Inflammatory macrophage treated with lipopolysaccharide for 4 hours (primary cell): ENCODE measurements at regions not wholly inside any gene's neighbourhood (a gene's known extent, or its start where the extent isn't known, plus 50 kb on each side); places are given as distances from the start of the nearest gene placed in this dataset.

Experiments
- DNase-seq: peaks from one replicate; pipeline ENCODE4 v3.0.0-alpha.2; 2020

GRCh38 chr9:88224938-88225337, 86.7 kb upstream of the SPATA31C2 start:
- no peak for DNase-seq

GRCh38 chr9:88221105-88221504, 82.8 kb upstream of the SPATA31C2 start:
- DNase-seq: peak; percentile 4

GRCh38 chr9:88220652-88221051, 82.4 kb upstream of the SPATA31C2 start:
- no peak for DNase-seq

- DNase-seq: no peak
Measured at GRCh38 chr9:88219601-88220000, 81.3 kb upstream of the SPATA31C2 start.

- DNase-seq: no peak
Measured at GRCh38 chr9:88218726-88219125, 80.5 kb upstream of the SPATA31C2 start.

- DNase-seq: no peak
Measured at GRCh38 chr9:88216126-88216995, 78.1 kb upstream of the SPATA31C2 start.

- DNase-seq: no peak
Measured at GRCh38 chr9:88215196-88216125, 77.2 kb upstream of the SPATA31C2 start.

- no peak for DNase-seq
Measured at GRCh38 chr9:88202321-88202720, 64.0 kb upstream of the SPATA31C2 start.

GRCh38 chr9:88198341-88198807, 60.1 kb upstream of the SPATA31C2 start:
- DNase-seq: peak; percentile 46

- no peak for DNase-seq
Measured at GRCh38 chr9:88197781-88198340, 59.6 kb upstream of the SPATA31C2 start.

GRCh38 chr9:88197016-88197415, 58.7 kb upstream of the SPATA31C2 start:
- DNase-seq: no peak

GRCh38 chr9:88196142-88196790, 58.0 kb upstream of the SPATA31C2 start:
- DNase-seq: no peak

GRCh38 chr9:88193766-88194165, 55.5 kb upstream of the SPATA31C2 start:
- DNase-seq: no peak

GRCh38 chr9:88191456-88191855, 53.2 kb upstream of the SPATA31C2 start:
- no peak for DNase-seq

GRCh38 chr9:88189371-88189770, 51.1 kb upstream of the SPATA31C2 start:
- no peak for DNase-seq
